NCI-H526 (cell line): ENCODE measurements at regions not wholly inside any gene's neighbourhood (a gene's known extent, or its start where the extent isn't known, plus 50 kb on each side); places are given as distances from the start of the nearest gene placed in this dataset.

ENCODE experiments used
- DNase-seq, 2 experiments: peaks; one replicate each; lab custom pipeline; 2025; lab: John Stamatoyannopoulos, UW

DNA sequence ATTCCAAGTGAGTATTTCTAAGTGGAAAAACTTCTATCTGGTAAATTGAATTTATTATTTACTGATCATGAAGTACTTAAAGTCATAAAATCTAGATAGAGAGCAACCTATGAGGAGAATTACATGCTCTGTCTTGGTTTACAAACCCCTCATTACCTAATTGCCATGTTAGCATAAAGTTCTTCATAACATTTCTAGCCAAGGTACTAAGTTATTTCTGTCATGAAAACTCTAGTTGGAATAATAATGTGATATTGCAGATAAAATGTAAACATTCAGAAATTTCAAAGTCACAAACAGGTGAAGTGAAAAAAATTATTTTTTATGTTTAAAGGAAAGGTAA, 228.6 kb downstream of the TTLL7 start:
- DNase-seq: no peak

DNA sequence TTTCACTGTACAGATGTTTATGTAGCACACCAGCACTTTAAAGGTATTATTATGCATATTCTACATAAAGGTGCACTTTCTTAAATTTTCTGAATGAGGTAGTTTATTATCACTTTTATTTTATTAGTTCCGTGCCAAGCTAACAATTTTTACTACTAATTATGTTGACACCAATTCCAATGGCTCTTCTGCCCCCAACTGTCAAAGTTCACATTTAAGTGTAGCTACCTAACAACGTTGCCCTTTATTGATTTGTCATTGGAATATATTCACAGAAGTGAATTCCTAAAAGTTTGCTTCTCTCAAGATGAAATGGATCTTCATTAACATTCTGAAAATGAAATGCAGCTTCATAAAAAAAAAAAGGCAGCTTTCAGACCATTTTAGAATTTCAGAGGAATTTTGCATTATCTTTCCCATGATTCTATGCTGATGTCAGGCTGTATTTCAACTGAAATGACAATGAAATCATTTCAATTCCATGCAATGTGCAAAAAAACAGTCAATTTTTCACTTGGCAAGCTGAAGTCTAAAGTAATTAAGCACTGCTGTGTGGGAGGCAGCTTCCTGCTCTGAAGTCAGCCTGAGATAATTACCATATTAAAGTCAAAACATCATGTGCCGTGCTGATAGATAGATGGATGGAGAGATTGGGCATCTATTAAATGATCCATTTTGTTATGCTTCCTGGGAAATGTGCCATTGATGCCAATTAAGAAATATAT, 229.2 kb downstream of the TTLL7 start:
- DNase-seq: no peak

DNA sequence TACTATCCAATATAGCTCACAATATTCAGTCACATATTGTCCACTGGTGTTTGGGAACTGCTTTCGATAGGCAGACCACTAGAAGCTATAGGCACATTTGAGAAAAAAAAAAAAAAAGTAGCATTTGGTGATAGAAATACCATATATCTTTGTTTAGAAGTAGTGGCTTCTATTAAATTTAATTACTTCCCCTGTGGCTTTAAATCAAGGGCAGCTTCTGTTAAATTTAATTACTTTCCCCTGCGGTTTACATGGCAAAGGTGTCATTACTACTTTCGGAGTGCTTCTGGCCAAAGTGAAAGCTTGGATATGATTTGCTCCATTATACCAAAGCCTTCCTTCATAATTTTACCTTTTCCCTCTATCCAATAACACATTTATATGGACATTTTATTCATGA, 229.9 kb downstream of the TTLL7 start:
- no peak for DNase-seq

DNA sequence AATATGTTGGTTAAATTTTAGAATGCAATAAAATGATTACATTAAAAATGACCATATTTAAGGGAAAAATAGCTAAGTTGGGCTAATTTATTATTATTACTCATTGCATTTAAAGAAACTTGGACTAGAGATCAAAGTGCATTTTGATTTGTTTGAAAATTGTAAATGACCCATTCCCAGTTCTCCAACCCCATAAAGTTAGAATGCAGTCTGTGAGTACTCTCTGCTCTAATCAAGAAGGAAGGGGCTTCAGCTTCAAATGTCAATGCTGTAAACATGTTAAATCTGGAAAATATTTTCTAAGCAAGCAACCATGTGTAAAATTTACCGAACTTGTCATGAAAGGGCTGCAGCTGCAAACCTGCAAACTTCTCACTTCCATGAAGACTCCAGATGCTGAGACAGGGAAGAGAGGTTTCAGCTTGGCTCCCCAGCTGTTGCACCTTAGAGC, 232.7 kb downstream of the TTLL7 start:
- no peak for DNase-seq

DNA sequence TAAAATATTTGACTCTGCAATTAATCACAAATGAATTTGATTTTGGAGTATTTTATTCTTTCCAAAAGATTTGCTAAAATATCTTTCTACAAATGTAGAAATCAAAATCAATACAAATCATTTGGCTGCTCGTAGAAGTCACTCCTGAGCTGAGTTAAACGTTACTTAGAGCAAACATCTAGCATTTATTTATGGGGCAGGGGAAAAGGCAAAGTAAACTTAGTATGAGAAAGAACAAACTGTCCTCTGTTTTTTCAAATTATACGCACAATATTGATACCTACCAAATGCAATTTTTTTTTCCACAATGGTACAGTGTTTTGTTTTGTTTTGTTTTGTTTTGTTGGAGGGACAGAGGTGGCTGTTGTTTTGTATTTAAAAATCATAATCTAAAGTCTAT, 233.8 kb downstream of the TTLL7 start:
- DNase-seq: peak in 1 of 2 experiments; percentile 38

DNA sequence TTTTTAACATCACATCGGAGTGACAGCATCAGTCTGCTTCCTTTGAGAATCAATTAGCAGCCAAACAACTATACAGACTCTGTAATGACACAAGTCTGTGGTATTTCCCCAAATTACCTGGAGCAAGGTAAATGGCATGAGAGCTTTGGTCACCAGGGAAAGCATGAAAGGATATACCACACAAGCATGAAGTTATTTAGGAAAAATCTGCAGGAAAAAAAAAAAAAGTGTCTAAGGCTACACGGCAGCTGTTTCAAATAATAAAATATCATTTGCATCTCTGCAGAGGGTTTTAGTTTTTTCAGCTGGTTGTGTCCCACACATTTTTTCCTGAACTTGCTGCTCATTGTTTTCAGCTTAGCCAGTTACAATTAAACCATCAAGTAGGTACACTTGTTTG, 234.7 kb downstream of the TTLL7 start:
- peak; percentile 81 to 82 for DNase-seq

DNA sequence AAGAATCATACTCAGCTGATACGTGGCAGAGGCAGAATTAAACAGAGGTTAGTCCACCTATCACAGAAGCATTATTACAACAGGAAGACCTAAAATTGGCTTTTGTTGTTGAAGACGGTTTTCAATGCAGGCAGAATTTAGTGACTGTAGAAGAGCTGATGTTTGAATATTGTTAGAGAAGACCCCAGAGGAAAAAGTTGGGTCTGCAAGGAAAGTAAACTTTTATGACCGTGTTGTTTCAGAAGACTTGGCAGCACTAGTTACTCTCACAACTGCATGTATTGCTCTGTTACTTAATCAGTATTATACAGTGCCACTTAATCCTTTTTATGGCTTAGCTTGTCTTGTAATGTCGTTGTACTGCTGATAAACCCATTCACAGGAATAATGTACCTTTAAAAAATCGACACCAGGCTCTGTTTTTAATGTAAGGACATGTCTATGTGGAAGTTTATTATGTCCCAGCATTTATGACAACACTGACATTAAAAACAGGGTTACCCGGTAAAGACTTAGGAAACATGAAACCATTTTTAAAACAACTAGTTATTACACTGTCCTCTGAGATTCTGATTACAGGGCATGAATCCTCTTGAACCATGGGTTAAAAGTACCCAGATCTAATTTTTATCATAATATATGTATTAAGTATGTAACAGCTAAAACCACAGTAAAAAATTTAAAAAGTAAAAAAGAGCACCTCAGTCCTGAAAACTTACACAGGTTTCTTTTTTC, 235.4 kb downstream of the TTLL7 start:
- peak; percentile 44 to 51 for DNase-seq

DNA sequence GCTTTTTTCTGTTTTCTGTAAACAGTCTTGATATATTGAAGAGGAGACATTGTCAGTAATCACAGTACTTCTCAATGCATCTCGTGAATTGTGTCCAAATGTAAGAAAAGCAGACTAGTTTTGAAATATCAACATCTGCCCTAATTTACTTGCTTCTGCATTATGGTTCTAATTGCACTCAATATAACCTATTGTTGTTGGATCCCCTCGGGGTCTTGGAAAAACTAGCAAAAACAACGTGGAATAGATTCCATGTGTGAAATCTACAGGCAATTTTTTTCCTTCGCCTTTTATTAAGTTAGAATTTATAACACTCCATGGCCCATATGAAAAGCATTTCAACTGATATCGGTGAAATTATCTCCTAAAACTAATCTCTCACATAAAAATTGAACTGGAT, 236.5 kb downstream of the TTLL7 start:
- DNase-seq: peak in 1 of 2 experiments; percentile 36

DNA sequence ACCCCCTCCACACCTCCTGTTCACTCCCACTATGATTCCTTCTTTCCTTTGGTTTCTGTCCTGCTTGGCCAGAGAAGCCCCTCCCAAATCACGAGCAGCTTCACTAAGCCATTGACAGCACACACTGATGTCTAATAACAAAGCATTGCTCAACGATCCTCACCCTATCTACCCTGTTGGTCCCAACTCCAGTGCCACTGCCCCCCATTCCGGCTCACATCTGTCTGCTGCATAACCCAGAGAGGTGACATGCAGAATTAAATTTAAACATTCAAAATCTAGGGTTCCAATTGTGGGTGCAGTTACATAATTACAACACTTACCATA, 236.9 kb downstream of the TTLL7 start:
- DNase-seq: no peak

DNA sequence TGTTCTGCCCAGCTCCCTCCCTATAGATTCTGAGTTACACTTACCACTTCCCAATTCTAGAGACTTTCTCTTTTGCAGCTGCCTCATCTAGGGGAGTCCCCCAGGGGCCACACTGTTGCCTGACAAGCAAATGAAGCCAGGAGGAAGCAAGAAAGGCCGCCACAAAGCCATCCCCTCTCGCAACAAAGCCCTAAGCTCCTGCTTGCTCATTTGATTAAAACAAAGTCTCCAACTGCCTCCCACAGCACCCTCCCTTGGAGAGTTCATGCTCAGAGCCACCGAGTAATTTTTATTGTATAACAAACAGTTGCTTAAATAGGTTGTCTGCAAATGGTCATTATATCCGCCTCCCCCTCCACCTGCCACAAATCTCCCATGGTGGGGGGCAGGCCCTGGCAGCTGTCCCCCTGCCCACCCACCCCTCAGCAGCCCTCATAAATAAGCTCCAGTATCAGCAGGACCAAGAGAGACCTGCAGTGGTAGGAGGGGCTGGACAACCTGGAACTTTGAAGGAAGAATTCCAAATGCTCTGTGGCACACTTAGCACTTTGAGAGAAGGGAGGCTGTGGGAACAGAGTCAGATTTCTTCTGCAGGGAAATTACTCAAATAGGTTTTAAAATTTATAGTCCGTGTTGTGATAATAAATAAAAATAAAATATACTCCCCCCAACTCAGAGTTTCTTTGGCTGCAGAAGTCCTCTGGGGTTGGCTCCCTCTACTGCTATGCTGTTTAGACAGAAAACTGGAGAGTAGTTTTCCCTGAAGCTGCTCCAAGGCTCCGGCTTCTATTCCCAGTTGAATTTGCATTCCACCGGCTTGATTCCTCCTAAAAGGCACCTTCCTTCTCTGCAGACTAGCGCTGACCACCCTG, 237.5 kb downstream of the TTLL7 start:
- DNase-seq: peak; percentile 97 to 98

DNA sequence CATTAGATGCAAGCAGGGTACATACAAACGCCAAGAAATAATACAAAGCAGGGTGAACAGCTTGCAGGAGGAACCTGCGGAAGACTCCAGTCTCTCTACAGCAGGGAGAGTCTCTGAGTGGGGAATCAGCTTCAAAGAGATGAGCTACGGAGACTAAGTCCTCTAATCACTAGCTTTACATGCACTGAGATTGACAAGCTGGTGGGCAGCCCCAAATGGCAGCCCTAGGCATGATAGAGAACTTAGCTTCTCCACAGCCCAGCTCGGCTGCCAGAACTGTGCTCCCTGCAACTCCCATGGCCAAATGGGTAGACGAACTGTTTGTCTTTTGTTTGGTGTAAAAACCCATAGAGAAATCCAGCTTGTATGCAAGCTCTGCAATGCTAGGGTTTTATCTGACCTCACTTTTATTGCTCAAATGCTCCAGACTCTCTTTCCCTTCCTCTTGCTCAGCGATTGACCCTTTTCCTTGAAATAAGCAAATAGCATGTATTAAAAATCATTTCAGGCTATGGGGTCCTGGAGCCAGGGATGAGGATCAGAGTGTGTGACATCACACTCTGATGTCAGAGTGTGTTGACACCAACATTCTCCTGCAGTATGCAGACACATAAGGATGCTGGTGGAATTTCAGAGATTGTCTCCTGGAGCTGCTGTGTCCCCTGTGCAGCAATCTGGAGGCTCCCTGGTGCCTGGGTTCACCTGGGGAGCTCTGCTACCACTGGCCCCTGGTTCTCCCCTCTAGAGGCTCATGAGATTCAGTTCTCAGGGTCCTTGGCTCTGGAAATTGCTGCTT, 238.5 kb downstream of the TTLL7 start:
- peak in 1 of 2 experiments; percentile 22 for DNase-seq

DNA sequence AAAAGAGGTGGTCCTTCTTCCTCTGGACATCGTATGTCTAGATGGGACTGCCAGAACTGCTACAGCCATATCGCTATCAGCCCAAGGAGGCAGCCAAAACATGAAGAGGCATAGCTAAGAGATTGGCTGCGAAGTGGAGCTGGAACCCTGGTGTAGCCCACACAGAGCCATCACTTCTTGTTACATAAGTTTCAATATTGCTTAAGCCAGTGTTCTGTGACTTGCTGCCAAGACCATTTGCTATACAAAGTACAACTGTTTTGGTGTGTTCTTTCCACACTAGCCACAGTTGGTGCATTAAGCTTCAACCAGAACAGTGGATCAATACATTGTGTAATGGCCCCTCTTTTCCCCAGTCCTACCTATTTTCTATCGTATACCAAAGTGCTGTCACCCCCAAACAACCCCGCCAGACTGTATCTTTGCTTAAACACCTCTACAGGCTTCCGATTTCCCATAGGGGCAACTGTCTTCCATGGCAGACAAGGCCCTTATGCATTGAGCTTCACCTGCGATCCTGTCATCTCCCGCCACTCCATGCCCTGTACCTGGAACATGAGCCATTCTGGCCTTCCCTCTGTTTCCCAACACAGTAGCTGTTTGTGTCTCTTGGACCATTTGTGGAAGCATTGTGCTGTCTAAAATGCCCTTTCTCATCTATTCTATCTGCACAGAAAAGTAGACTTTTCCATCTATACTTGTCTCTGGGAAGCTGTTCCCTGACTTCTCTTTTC, 241.8 kb downstream of the TTLL7 start:
- DNase-seq: no peak

DNA sequence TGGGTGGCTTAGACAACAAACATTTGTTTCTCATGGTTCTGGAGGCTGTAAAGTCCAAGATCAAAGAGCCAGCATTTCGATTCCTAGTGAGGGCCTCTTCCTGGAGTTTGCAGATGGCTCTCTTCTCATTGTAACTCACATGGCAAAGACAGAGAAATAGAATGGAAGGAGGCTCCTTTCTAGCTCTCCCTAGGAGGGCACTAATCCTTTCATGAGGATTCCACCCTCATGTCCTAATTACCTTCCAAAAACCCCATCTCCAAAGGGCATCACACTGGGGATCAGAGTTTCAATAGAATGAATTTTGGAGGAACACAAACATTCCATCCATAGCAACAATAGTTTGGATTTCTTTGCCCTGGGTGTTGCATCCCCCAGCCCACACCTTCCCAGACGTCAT, 247.3 kb downstream of the TTLL7 start:
- no peak for DNase-seq

DNA sequence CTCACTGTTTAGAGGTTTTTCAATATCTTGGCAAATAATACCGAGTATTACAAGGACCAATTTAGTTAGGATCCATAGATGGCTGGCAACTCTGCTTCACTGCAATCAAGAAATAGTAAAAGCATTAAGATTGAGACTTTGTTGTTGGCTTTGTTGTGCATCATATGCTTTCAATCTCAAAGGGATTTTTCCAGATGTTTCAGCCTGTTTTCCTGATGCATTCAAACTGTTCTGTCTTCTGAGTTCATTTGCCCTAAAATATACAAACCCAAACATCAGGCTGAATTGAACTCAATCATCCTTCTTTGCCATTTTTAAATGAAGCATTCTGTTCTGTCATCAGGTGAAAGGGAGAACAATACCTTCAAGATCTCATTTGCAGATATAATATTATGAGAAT, 248.7 kb downstream of the TTLL7 start:
- DNase-seq: no peak

DNA sequence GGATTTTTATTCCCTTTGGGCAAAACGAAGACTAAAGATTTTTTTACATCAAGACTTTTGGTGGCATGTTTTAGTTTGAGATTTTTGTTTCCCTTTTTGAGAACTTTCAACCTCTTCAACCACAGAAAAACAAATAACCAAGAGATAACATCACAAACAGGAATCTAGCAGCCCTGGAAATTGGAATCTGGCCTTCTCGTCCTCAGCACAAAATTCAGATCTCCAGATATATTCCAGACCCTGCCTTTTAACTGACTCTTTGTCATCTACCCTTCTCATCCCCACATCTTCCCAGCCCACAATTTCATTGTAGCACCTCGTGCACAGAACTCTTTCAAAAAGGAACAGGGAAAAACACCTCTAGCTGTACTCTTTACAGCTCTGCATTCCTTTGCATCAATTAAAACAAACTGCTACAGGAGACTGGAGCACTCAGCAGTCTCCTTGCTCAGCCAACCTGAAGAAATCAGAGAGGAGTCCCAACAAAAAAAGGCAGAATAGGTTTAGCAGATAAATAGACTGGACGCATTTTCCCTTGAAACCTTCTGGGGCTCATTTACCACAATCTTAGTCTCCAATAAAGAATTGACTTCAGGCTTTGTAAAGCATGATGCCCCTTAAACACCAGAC, 251.0 kb downstream of the TTLL7 start:
- no peak for DNase-seq

DNA sequence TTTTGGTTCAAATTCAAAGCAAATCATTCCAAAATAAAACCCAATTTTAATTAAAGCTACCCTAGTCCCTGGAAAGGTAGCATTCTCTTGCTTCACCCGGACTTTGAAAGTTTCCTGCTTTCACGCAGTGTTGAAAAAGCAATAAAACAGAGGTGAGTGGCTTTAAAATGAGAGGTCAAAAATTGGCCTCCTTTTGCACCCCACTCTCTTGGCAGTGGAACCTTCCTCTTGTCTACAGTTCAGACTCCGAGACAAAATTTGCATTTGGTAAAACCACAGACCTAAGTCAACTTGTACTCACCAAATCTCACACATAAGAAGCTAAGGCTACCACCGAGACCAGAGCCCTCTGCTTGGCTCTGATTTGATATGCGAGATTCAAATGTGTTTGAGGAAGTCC, 252.7 kb downstream of the TTLL7 start:
- DNase-seq: peak in 1 of 2 experiments; percentile 32

DNA sequence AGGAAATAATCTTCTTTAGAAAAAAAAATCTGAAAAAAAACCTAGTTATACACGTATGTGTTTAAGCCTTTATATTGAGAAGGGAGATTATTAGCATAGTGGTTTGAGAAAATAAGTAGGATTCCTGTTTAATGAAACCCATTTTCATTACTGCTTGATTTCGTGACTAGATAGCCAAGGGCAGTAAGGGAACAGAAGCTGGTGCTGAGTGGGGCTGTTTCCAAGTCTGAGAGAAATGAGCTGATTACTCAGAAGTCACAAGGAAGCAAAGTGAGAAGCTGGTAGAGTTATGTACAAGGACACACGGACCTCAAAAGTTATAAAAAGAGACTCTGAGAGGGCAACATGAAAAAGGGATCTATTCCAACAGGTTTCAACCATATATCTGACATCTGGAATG, 256.5 kb downstream of the TTLL7 start:
- DNase-seq: no peak

DNA sequence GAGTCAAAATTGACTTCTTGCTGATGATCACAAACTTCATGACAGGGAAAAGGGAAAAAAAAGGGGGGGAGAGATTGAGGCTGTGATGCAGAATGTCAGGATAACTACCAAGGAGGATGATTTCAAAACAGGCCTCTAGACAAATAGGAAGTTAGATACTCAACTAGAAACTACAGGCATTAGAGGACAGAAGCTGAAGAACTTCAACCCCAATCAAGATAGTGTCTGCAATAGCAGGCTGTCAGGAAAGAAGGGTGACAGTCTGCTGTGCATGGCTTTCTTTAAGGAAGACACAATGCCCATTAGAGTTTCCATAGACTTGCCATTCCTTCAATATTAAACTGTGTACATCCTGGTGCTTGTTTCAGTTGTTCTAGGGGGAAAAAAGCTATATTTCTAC, 257.2 kb downstream of the TTLL7 start:
- no peak for DNase-seq

DNA sequence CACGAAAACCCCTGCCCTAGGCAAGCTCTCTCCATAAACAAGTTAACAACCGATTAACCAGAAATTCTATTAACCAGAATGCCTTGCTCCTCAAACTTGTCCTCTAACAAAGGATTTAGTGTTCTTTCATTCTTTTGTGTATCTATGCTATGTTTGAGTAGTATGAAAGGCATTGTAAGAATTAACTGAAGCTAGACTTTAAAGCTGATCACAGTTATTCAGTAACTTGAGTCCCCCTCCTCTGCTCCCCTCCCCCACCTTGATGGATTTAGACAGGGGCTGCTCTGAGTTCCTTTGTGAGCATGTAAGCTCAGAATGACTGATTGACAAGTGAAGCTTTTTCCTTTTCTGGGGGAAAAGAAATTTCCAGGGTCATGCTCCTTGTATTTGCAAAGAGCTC, 257.6 kb downstream of the TTLL7 start:
- DNase-seq: no peak

DNA sequence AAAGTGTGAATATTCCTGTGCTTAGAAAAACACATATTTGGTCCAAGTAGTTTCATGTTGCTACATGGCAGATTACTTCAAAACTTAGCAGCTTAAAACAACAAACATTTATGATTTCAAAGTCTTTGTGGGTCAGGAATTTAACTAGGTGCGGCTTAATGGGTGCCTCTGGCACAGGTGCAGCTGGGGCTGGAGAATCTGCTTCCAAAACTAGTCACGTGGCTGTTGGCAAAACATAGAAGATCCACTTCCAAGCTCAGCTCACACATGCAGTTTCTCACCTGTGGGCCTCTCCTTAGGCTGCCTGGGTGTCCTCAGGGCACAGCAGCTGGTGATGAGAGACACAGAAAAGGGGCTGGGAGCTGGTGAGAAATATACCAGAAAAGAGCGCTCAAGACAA, 263.4 kb downstream of the TTLL7 start:
- no peak for DNase-seq

DNA sequence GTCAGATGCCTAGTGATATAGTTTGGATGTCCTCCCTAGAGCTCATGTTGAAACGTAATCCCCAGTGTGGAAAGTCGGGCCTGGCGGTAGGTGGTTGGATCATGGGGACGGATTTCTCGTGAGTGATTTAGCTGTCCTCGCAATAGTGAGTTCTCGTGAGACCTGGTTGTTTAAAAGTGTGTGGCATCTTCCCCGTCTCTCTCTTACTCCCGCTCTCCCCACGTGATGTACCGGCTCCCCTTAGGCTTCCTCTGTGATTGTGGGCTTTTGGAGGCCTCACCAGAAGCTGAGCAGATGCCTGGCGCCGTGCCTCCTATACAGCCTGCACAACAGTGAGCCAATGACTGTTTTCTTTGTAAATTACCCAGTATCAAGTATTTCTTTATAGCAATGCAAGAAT, 264.5 kb downstream of the TTLL7 start:
- no peak for DNase-seq
